GM19023 (cell line): ENCODE measurements at regions not wholly inside any gene's neighbourhood (a gene's known extent, or its start where the extent isn't known, plus 50 kb on each side); places are given as distances from the start of the nearest gene placed in this dataset.
"Not testable (repeated sequence)": the region's sequence is repeated elsewhere in the genome, so short reads cannot be mapped to it uniquely, and the experiment has no call there.

Experiments
- ATAC-seq: cut with Tn5 transposase; IDR thresholded peaks from one replicate; pipeline ENCODE4 v1.9.1; 2021; ENCODE audit warnings: mild to moderate bottlenecking, moderate library complexity; ENCODE audit not compliant: unreplicated experiment

DNA sequence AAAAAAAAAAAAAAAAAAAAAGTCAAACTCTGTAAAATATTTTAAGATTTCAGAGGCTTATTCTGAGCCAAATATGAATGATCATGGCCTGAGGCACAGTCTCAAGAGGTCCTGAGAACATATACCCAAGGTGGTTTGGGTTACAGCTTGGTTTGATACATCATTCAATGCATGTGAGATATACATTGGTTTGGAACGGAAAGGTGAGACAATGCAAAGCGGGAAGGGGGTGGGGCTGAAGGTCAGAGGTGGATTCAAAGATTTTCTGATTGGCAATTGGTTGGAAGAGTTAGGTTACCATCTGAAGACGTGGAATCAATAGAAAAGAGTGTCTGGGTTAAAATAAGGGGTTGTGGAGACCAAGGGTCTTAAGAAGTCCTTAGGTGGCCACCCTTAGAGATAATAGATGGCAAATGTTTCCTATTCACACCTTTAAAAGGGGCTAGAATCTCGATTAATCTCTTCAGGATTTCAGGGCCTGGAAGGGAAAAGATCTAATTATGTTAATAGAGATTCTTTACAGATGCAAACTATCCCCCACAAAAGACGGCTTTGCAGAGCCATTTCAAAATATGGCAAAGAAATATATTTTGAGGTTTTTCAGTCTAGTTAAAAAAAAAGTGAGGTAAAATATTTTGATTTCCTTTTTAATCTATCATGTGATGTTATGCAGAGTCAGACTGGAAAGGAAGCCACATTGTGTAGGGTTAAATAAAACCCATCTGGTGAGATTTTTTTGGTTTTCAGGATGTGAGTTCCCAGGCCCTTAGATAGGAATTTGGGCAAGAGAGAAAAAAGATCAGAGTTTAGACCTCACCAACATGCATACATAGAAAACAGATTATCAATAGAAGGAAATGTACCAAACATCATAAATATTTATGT is 173.8 kb upstream of the CNOT2 start:
- no peak for ATAC-seq

DNA sequence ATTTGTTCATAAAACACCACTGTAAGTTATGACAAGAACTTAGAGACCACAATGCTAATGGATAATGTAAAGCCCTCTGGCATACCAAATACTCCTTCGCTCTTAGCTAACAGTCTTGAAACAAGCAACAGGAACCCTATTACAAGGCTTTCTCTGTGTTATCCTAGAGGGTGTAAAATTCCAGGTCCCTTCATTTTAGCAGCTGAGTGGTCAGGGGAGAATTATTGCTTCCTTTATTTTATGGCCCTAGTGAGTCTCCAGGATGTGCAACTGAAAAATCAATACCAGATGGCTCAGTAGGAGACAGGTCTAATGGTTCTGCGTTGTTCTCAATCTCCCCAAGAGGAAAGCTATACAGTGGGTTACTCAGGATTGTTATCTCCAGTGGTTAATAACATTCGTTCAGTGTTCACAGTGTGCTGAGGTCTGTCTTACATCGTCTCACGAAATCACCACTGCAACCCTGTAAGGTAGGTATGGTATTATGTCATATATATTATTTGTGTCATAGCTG is 172.7 kb upstream of the CNOT2 start:
- ATAC-seq: no peak

DNA sequence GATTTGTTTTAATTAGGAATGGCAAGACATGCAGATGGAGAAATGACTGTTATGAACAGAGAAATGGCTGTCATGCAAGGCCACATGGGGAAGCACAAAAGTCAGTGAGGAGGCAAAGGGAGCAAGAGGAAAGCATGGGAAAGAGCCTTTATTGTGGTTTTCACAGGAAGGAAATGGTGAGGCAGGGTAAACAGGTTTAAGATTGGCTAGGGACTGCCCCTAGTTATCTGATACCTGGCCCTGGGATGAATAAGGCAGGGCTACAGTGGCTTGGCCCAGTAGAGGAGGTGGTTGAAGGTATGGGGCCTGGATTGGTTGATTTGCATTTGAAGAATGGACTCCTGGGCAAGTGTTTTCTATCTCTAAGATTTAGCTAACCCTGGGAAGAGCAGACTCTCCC is 168.7 kb upstream of the CNOT2 start:
- no peak for ATAC-seq

DNA sequence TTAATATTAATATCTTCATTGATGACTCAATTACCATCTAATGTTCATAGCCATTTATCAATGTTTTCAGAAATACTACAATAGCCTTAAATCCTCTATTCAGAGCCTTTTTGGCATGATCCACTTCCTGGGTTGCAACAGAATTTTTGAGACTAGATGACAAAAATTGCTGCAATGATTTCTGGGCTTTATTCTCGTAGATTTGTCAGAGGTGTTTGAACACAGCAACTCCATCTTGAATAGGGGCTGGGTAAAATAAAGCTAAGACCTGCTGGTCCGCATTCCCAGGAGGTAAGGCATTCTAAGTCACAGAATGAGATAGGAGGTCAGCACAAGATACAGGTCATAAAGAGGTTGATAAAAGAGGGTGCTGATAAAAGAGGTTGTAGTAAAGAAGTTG is 165.8 kb upstream of the CNOT2 start:
- no peak for ATAC-seq

DNA sequence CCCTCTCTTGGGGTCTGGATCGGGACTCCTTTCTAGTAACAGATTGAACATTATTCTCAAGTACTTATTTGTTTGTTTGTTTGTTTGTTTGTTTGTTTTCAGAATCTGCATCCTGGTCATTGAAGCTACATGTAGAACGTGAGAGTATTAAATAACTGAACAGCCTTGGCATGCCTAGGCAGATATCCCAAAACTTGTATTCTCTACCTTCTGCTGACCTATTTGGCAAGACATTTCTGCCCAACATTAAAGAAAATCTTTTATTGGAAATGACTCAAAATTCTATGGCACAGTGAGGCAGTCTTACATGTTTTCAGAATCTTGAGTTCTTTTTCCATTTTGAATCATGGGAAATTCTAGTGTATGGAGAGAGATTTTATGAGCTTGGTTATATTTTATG is 165.1 kb upstream of the CNOT2 start:
- no peak for ATAC-seq

DNA sequence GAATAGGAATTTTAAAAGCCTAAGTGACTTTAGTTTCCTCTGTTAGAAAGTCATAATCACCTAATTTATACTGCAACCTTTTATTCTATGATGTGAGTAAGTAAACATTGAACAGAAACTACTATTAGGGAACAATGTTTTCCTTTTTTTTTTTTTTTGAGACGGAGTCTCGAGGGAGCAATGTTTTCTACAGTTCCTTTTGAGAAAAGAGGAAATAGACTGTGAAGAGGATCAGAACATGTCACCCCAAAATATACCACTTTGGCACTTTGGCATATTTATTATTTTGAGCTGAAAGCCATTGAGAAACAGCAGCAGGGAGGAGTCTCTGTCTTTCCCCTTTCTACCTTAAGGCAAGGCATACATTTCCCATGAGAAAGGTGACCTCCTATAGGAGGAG is 162.7 kb upstream of the CNOT2 start:
- ATAC-seq: no peak

DNA sequence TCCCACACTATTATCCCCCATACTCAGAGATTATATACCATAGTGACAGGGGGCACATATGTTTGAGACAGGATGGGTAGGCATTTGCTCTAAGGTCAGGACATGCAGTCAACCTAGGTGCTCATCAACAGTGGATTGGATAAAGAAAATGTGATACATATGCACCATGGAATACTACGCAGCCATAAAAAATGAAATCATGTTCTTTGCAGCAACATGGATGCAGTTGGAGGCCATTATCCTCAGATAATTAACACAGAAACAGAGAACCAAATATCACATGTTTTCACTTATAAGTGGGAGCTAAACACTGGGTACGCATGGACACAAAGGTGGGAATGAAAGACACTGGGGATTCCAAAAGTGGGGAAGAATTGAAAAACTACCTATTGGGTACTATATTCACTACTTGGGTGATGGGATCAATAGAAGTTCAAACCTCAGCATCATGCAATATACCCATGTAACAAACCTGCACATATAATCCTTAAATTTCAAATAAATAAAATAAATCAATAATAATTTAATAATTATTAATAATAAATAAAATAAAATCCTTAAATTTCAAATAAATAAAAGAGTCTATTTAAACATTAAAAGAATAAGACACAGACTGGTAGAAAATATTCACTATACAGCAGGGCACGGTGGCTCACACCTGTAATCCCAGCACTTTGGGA is 160.1 kb upstream of the CNOT2 start:
- ATAC-seq: no peak

DNA sequence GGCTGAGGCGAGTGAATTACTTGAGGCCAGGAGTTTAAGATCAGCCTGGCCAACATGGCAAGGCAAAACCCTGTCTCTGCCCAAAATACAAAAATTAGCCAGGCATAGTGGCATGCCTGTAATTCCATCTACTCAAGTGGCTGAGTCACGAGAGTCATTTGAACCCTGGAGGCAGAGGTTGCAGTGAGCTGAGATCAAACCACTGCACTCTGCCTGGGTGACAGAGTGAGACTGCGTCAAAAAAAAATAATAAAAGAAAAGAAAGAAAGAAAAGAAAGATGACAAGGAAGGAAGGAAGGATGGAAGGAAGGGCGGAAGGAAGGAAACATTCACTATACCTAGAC is 159.6 kb upstream of the CNOT2 start:
- ATAC-seq: no peak

DNA sequence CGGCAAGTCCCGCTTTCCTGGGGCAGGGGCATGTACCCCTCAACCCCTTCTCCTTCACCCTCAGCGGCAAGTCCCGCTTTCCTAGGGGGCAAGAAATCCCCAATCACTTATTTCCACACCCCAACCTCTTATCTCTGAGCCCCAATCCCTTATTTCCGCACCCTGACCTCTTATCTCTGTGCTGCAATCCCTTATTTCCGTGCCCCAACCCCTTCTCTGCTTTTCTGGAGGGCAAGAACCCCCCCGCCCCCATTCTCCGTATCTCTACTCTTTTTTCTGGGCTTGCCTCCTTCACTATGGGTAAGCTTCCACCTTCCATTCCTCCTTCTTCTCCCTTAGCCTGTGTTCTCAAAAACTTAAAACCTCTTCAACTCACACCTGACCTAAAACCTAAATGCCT is 156.9 kb upstream of the CNOT2 start:
- not testable (repeated sequence) for ATAC-seq

DNA sequence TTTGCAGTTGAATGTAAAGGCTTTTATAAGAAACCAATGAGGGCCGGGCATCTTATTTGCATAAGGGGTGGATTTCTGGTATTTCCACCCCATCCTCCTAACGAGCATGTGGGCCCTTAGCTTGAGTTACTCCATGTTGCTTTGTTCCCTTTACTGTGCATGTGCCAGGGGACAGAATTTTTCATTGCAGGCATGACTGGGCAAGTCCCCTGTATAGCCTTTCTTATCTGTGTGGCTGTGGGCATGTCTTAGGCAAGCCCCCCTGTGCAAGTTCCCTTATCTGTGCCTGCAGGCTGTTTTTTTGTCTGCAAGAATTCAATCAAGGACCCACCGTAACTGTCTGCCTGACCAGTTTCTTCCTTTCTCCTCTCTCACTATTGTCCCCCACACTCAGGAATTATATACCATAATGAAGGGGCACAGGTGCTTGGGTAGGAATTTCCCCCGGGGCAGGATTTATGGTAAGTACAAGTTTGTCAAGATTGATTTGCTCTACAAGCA is 152.2 kb upstream of the CNOT2 start:
- ATAC-seq: no peak

DNA sequence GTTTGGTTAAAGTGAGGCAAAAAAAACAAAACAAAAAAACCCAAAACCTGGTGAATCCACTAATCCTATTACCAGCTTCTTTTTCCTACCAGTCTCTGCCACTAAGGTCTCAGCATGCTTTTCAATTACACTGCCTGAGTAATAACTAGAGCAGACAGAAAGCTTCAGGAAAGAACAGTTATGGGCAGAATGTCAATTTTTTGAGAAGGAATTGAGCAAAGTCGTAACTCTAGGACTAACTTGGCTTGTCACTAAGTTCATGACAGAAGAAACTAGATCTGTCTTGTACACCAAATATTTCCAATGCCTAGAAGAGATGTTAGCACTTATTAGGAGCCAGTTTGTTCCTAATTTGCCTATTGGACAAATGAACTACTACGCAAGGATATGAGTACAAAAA is 148.8 kb upstream of the CNOT2 start:
- no peak for ATAC-seq

DNA sequence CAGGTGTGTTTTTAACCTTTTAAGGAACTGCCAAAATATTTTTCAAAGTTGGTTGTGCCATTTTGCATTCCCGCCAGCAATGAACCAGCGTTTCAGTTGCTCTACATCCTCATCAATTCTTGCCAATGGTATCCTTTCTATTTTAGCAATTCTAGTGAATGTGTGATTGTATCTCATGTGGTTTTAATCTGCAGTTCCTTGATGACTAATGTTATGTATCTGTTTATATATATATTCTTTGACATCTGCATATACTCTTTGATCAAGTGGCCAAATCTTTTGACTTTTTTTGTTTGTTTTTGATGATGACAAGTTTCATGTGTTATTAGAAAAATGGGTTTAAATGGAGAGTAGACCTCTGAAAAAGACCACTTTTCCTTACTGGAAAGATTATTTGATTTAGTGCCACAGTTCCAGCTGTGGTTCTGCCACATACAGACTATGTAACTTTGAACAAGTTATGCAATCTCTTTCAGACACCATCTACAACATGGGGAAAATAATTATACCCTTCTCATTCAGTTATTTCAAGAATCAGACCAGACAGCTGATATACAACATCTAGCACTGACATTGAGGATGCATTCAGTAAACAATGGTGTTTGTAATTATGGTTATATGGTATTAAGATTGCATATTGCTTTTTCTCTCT is 146.3 kb upstream of the CNOT2 start:
- ATAC-seq: no peak

DNA sequence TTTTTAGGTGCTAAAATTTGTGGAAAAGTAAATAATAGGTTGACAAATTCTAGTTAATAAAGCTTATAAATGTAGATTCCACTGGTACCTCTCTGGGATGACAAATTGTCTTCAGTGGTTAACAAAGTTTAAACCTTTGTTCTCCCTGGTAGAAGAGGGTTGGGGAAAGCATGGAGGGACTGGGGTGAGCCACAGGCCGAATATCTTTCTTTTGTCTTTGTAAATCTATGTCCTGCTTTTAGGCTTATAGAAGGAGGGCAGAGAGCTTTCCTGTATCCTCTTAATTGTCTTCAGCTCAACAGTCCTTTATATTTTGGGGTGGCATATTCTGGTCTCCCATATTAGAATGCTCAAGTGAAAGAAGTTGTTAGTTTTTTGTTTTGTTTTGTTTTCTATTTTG is 142.2 kb upstream of the CNOT2 start:
- ATAC-seq: no peak

DNA sequence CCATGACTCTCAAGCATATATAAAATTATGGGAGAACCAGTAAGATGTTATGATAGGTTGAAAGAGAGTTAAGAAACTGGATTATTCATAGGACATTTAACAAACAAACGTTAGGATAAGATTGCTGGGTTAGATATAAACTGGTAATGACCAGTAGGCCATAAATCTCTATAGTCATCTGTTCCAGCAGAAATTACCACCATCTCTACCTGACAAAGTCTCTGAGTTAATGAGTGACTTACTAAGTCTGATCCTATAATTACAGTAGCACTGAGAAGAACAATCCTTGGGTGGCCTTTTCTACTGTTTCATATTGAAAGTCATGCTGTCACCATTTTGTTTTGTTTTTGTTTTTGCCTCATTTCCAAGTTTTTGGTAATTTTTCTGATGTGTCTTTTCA is 136.9 kb upstream of the CNOT2 start:
- ATAC-seq: no peak

DNA sequence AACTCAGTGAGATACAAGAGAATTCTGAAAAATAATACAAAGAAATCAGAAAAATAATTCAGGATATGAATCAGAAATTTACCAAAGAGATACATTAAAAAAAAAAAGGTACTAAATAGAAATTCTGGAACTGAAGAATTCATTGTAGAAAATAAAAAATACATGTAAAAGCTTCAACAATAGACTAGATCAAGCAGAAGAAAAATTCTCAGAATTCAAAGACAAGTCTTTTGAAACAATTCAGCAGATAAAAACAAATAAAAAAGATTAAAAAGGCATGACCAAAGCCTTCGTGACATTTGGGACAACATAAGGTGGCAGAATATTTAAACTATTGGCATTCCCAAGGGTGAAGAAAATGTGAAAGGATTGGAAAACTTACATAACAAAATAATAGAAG is 133.1 kb upstream of the CNOT2 start:
- no peak for ATAC-seq

DNA sequence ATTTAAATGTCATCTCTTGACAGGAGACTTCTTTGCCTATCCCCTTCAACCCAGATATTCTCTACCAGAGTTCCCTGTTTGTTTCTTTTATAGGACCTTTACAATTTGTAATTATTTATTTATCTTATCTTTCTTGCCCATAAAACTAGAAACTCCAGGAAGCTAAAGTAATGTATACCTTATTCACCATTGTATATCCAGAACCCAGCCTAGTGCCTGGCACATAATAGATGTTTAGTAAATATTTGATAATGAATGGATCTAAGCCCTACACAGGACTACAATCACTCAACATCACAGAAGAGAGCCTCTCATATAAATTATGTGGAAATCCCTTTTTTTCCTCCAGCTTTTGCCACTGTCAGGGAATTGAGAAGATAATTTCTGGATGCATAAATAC is 125.6 kb upstream of the CNOT2 start:
- ATAC-seq: no peak

DNA sequence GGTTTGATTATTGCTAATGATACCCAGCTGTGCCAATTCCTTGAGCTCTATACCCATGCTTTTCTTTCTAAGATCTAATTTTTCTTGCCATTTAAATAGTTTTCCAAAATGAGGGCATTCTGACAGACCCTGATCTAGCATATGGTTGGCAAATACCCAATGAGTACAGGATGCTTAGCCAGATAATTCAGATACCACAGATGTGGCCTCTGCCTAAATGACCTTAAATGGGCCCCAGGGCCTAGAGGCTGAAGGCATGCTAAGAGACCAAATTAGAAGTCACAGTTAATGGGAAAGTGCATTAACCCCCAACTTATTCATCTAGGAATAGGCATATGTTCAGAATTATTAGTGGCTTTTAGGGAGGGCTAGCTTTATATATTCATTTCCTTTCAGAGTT is 122.3 kb upstream of the CNOT2 start:
- ATAC-seq: no peak

DNA sequence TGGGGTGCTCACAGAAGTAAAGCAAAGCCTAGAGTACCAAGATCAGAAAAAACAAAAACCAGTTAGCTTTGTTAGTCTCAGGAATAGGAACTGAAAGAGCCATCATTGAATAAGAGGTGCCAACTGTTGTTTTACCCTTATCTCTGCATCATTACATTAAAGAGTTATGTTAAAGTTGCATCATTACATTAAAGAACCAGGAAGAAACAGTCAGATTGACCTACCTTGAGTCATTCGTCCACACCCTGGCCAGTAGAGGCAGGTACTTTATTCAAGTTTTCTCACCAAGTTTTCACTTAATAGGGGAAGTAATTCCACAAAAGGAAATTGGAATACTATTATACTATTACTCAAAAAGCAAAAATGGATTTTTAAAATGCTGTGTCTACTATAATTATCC is 121.7 kb upstream of the CNOT2 start:
- ATAC-seq: no peak

DNA sequence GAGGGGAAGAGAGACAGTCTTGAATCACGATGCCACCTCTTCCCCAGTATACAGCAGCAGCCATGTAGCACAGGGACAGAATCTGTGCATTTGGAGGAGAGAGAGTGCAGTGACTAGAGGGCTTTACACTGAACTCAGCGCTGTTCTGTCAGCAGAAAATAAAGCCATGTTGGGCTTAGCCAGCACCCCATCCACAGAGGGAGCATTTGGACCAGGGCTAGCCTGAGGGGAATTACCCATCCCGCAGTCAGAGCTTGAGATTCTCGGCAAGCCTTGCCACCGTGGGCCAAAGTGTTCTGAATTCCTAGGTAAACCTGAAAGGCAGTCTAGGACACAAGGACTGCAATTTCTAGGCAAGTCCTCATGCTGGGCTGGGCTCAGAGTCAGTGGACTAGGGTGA is 120.4 kb upstream of the CNOT2 start:
- no peak for ATAC-seq

DNA sequence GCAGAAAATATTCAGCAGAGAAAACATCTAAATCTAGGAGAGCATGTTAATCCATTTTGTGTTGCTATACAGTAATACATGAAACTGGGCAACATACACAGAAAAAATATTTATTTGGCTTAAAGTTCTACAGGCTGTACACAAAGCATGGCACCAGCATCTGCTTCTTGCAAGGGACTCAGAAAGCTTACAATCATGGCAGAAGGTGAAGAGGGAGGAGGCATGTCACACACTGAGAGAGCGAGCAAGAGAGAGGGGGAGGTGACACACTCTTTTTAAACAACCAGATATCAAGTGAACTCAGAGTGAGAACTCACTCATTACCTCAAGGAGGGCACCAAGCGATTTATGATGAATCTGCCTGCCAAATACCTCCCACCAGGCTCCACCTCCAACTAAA is 94.2 kb upstream of the CNOT2 start:
- no peak for ATAC-seq

DNA sequence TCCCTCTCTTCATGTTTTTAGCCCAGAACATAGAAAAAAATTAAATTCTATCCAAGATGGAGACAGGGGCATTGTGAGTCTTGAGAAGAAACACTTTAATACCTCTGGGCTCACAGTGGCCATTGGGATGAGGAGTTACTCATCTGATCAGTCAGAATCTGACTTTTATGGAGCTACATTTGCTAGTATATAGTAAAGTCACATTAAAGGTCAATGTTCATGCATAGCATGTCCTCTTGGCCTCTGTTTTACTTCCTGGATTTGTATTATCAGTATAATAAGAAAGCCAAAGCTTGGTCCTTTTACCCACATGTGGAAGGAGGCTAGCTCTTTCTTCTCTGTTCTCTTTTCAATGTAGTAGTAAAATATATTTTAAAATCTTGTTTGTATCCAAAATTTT is 93.6 kb upstream of the CNOT2 start:
- no peak for ATAC-seq

DNA sequence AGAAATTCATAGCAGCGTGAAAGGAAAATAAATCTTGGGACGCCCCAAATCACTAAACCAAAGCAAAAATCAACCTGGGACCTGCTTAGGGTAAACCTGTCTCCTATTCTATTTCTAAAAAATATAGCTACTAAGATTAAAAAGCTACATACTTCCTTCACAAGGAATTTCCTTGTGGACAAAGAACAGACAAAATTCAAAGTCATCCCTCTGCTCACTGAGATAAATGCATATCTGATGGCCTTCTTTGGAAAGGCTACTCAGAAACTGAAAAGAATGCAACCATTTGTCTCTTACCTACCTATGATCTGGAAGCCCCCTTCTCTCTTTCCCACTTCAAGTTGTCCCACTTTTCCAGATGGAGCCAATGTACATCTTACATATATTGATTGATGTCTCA is 93.0 kb upstream of the CNOT2 start:
- ATAC-seq: no peak
